NCI-H82 (cell line): ENCODE measurements at regions not wholly inside any gene's neighbourhood (a gene's known extent, or its start where the extent isn't known, plus 50 kb on each side); places are given as distances from the start of the nearest gene placed in this dataset.

Experiments
- DNase-seq: peaks from one replicate; lab custom pipeline; 2025; lab: John Stamatoyannopoulos, UW

GRCh38 chr10:75294518-75294865 lies 58.7 kb upstream of the COMTD1 start:
- DNase-seq = no peak

GRCh38 chr10:75294031-75294437 lies 58.3 kb upstream of the COMTD1 start:
- DNase-seq = peak; percentile 18

GRCh38 chr10:75293446-75293820 lies 57.7 kb upstream of the COMTD1 start:
- peak; percentile 79 for DNase-seq

- DNase-seq = no peak
These were observed 57.2 kb upstream of the COMTD1 start for GRCh38 chr10:75292794-75293445.

GRCh38 chr10:75291805-75292204 lies 56.0 kb upstream of the COMTD1 start:
- DNase-seq = no peak

- no peak for DNase-seq
These were observed 52.5 kb upstream of the COMTD1 start for GRCh38 chr10:75288140-75288711.

GRCh38 chr10:75287697-75288096 lies 51.9 kb upstream of the COMTD1 start:
- DNase-seq = no peak

GRCh38 chr10:75286901-75287300 lies 51.1 kb upstream of the COMTD1 start:
- no peak for DNase-seq
